Spinal cord (tissue), 9 donors: ENCODE measurements at regions not wholly inside any gene's neighbourhood (a gene's known extent, or its start where the extent isn't known, plus 50 kb on each side); places are given as distances from the start of the nearest gene placed in this dataset.

Experiments
- DNase-seq, 6 donors: peaks; one replicate each; pipeline versions ENCODE4 v3.0.0 to v3.0.0-alpha.2; 2013 to 2015; ENCODE audit warnings: low spot score in 6 of 6, low read depth in 4 of 6
- H3K27ac ChIP-seq: one replicate; pipeline ENCODE4 v1.5.1; 2013; ENCODE audit warnings: low read depth, low read length, control low read depth
- H3K27me3 ChIP-seq: one replicate; pipeline ENCODE4 v1.6.1; 2013; ENCODE audit warnings: low read length; ENCODE audit not compliant: control insufficient read depth, insufficient read depth
- H3K36me3 ChIP-seq: one replicate; pipeline ENCODE4 v1.6.1; 2013; ENCODE audit warnings: low read length; ENCODE audit not compliant: control insufficient read depth, insufficient read depth
- H3K4me1 ChIP-seq: one replicate; pipeline ENCODE4 v1.6.1; 2013; ENCODE audit warnings: low read length; ENCODE audit not compliant: control insufficient read depth, insufficient read depth
- H3K4me3 ChIP-seq: one replicate; pipeline ENCODE4 v1.5.1; 2013; ENCODE audit warnings: low read depth, low read length, control low read depth
- H3K9me3 ChIP-seq: one replicate; pipeline ENCODE4 v1.6.1; 2013; ENCODE audit warnings: low read length; ENCODE audit not compliant: control insufficient read depth, insufficient read depth
- WGBS: methylation state at CpG from one replicate; pipeline ENCODE4 v1.1.5; 2013; ENCODE audit warnings: missing lambda C conversion rate; ENCODE audit not compliant: insufficient coverage; 5-methylcytosine and 5-hydroxymethylcytosine counted together
- donor health status: healthy.

DNA sequence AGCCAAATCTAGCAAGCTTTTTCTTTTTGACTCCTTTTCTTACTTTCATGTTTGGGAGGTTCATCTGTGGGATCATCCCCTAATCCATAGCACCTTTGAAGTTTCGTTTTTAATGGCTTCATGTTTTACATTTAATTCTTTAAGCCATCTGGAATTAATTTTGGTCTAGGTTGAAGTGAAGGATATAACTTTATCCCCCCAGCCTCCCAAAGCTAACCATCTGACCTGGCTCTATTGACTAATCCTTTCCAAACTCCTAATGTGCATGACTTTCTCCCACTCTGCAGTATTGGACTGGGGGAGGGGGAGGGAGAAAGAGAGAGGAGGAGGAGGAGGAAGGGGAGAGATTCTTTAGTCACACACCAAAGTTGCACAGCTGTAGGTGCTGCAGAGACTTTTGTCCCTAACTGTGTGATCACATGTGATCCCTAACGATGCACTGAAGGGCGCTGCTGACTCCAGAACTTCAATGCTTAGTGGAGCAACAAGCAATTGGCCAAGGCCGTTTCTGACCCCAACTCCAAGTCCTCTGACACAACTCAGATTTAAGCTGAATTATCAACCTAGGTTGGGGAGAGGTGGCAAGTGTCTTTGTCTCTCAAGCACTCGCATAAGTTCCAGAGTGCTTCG lies 191.6 kb downstream of the HUNK start:
- WGBS, result 85% methylated on average over 5 of the region's 6 CpGs

GRCh38 chr21:32062591-32063227 lies 189.9 kb downstream of the HUNK start:
- no peak for DNase-seq
- WGBS, result 80% methylated on average over 1 of the region's 6 CpGs
- Histone ChIP-seq H3K4me3 (no peak overlapping the region), H3K36me3 (no peaks in the 10 kb centered on the region), H3K27ac (no peak overlapping the region), H3K9me3 (no peaks in the 10 kb centered on the region), H3K4me1 (no peaks in the 10 kb centered on the region), H3K27me3 (no peaks in the 10 kb centered on the region)

More for the DNA sequence above, 191.6 kb downstream of the HUNK start:
- H3K4me1 ChIP-seq, result no peaks in the 10 kb centered on the region
- H3K27me3 ChIP-seq, result no peaks in the 10 kb centered on the region
- no peak overlapping the region for H3K4me3 ChIP-seq
- no peak overlapping the region for H3K27ac ChIP-seq
- H3K9me3 ChIP-seq, result no peaks in the 10 kb centered on the region
- DNase-seq, result no peak
- no peaks in the 10 kb centered on the region for H3K36me3 ChIP-seq

DNA sequence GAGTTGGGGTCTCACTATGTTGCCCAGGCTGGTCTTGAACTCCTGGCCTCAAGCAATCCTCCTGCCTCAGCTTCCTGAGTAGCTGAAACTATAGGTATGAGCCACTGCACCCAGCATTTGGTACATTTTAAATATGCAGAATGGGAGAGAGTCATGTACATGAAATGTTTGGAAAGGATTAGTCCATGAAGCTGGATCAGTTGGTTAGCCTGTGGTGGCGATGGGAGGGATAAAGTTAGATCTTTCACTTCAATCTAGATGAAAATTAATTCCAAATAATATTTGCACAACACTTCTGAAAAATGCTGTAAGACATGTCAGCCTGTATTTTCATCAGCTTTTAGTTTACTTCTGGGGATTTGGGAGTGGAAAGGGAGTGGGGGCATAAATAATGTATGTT lies 188.9 kb downstream of the HUNK start:
- no CpG with 5 or more reads among the region's 1 CpG for WGBS
- no peak overlapping the region for H3K27ac ChIP-seq
- H3K4me3 ChIP-seq, result no peak overlapping the region
- H3K9me3 ChIP-seq, result no peaks in the 10 kb centered on the region
- DNase-seq, result no peak
- H3K4me1 ChIP-seq, result no peaks in the 10 kb centered on the region
- H3K36me3 ChIP-seq, result no peaks in the 10 kb centered on the region
- H3K27me3 ChIP-seq, result no peaks in the 10 kb centered on the region

DNA sequence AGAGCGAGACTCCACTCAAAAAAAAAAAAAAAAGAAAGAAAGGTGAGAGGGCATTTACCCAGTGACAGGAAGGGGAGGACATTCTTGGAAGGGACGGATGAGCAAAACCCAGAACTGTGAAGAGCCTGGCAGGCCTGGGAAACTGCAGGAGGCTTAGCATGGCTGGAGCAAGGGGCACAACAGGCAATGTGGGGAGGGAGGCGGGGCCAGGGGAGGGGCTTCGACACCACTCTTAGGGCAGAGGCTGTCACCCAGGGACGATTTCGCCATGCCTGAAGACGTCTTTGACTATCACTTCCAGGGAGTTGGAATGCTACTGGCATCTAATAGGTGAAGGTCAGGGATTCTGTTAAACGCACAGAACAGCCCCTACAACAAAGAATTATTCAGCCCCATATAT lies 184.0 kb downstream of the HUNK start:
- WGBS, result 75% methylated on average over 2 of the region's 8 CpGs

GRCh38 chr21:32055305-32055704 lies 182.5 kb downstream of the HUNK start:
- H3K4me1 ChIP-seq, result no peaks in the 10 kb centered on the region
- H3K9me3 ChIP-seq, result no peaks in the 10 kb centered on the region
- peak in 1 of 6 donors; percentile 23 for DNase-seq
- no peak overlapping the region for H3K27ac ChIP-seq
- H3K27me3 ChIP-seq, result no peaks in the 10 kb centered on the region
- H3K36me3 ChIP-seq, result no peaks in the 10 kb centered on the region
- H3K4me3 ChIP-seq, result no peak overlapping the region
- WGBS, result 71% methylated on average over 3 of the region's 3 CpGs

More for the DNA sequence above, 184.0 kb downstream of the HUNK start:
- no peaks in the 10 kb centered on the region for H3K27me3 ChIP-seq
- no peak for DNase-seq
- no peaks in the 10 kb centered on the region for H3K36me3 ChIP-seq
- H3K9me3 ChIP-seq, result no peaks in the 10 kb centered on the region
- H3K4me3 ChIP-seq, result no peak overlapping the region
- no peak overlapping the region for H3K27ac ChIP-seq
- no peaks in the 10 kb centered on the region for H3K4me1 ChIP-seq
